ENCODE measurements at regions not wholly inside any gene's neighbourhood (a gene's known extent, or its start where the extent isn't known, plus 50 kb on each side); places are given as distances from the start of the nearest gene placed in this dataset.

- no peak overlapping the region for H3K4me3 ChIP-seq (ENCODE audit: low read depth, low read length)
- DNase-seq (ENCODE audit: low read depth) = no peak
- TF ChIP-seq, protein P1, sequence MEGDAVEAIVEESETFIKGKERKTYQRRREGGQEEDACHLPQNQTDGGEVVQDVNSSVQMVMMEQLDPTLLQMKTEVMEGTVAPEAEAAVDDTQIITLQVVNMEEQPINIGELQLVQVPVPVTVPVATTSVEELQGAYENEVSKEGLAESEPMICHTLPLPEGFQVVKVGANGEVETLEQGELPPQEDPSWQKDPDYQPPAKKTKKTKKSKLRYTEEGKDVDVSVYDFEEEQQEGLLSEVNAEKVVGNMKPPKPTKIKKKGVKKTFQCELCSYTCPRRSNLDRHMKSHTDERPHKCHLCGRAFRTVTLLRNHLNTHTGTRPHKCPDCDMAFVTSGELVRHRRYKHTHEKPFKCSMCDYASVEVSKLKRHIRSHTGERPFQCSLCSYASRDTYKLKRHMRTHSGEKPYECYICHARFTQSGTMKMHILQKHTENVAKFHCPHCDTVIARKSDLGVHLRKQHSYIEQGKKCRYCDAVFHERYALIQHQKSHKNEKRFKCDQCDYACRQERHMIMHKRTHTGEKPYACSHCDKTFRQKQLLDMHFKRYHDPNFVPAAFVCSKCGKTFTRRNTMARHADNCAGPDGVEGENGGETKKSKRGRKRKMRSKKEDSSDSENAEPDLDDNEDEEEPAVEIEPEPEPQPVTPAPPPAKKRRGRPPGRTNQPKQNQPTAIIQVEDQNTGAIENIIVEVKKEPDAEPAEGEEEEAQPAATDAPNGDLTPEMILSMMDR (IDR thresholded peaks at IDR 0.05; ENCODE audit: low read depth, low read length, missing control alignments) = no peak
- in situ Hi-C loops (cut with HindIII; ENCODE audit: low sequenced_read_pairs) = no loop called here
Measured at GRCh38 chr6:105609375-105609991, 206.6 kb upstream of the PREP start.

GRCh38 chr6:105608711-105609374 lies 206.0 kb upstream of the PREP start:
- peak; percentile 93 for DNase-seq (ENCODE audit: low read depth)
- TF ChIP-seq, protein P1 (IDR thresholded peaks at IDR 0.05; ENCODE audit: low read depth, low read length, missing control alignments) = no peak
- no peak overlapping the region for H3K4me3 ChIP-seq (ENCODE audit: low read depth, low read length)
- in situ Hi-C loops (cut with HindIII; ENCODE audit: low sequenced_read_pairs) = no loop called here

GRCh38 chr6:105607636-105608621 lies 205.0 kb upstream of the PREP start:
- TF ChIP-seq, protein P1 (IDR thresholded peaks at IDR 0.05; ENCODE audit: low read depth, low read length, missing control alignments) = no peak
- no peak for DNase-seq (ENCODE audit: low read depth)
- H3K4me3 ChIP-seq (ENCODE audit: low read depth, low read length) = no peak overlapping the region
- in situ Hi-C loops (cut with HindIII; ENCODE audit: low sequenced_read_pairs) = no loop called here

DNA sequence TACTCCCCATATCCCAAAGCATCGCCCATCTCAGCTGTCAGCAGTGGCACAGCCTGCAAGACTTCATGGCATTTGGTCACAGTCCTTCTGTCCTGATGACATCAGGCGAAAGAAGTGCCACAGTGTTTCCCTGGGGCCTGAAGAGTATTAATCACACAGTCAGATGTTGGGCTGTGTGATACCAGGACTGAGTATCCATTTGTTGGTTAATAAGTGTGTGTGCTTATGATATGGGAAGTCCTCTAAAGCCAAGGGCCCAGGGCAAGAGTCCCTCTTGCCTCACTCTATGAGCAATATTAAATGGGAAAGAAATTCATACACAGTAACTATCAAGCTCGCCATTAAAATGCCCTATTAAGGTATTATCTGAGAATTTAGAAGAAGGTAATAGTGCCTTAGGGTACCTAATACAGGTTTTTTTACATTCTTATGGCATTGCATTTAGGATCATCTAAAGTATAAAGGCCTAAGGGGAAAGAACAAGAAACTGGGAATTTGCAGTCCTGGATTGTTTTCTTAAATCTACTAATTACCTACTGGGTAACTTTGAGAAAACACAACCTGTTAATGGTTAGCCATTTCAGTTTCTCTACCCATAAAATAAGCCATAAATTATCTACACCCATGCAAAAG lies 204.1 kb upstream of the PREP start:
- H3K4me3 ChIP-seq (ENCODE audit: low read depth, low read length) = no peak overlapping the region
- in situ Hi-C loops (cut with HindIII; ENCODE audit: low sequenced_read_pairs) = no loop called here
- TF ChIP-seq, protein P1 (IDR thresholded peaks at IDR 0.05; ENCODE audit: low read depth, low read length, missing control alignments) = no peak
- no peak for DNase-seq (ENCODE audit: low read depth)

GRCh38 chr6:105604587-105604884 lies 201.7 kb upstream of the PREP start:
- no peak overlapping the region for H3K4me3 ChIP-seq (ENCODE audit: low read depth, low read length)
- TF ChIP-seq, protein P1 (IDR thresholded peaks at IDR 0.05; ENCODE audit: low read depth, low read length, missing control alignments) = no peak
- in situ Hi-C loops (cut with HindIII; ENCODE audit: low sequenced_read_pairs) = no loop called here
- DNase-seq (ENCODE audit: low read depth) = no peak
